GM19324 (cell line): ENCODE measurements at regions not wholly inside any gene's neighbourhood (a gene's known extent, or its start where the extent isn't known, plus 50 kb on each side); places are given as distances from the start of the nearest gene placed in this dataset.
"Not testable (repeated sequence)": the region's sequence is repeated elsewhere in the genome, so short reads cannot be mapped to it uniquely, and the experiment has no call there.

Experiments used
- ATAC-seq: cut with Tn5 transposase; IDR thresholded peaks from one replicate; pipeline ENCODE4 v1.9.1; 2021; ENCODE audit warnings: mild to moderate bottlenecking, moderate library complexity; ENCODE audit not compliant: unreplicated experiment, low FRiP score

DNA sequence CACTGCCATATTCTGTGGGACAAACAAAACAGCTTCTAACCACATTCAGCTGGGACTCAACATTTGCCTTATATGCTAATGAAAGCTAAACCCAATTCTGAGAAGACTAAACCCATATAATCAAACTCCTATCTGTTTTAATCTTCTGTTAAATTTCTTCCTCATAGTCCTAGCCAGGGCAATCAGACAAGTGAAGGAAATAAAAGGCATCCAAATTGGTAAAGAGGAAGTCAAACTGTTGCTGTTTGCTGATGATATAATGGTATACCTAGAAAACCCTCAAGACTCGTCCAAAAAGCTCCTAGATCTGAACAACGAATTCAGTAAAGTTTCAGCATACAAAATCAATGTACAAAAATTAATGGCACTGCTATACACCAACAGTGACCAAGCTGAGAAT is 157.1 kb downstream of the PHLDA1 start:
- no peak for ATAC-seq

DNA sequence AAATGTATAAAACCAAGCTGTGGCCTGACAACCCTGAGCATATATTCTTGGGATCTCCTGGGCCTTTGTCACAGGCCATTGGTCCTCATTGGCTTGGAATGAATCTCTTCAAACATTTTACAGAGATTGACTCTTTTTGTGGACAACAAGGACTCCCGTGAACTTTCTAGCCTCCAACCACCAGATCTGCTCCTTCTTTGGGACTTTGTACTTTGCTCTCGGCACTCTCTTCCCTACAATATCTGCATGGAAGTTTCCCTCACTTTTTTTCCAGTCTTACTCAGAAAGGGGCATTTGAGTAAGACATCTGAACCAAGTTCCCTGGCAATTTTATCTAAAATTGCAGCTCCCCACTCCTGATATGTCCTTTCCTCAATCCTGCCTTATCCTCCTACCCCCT is 158.8 kb downstream of the PHLDA1 start:
- no peak for ATAC-seq

- ATAC-seq: no peak
These were observed 160.7 kb downstream of the PHLDA1 start for GRCh38 chr12:75870878-75871277.

DNA sequence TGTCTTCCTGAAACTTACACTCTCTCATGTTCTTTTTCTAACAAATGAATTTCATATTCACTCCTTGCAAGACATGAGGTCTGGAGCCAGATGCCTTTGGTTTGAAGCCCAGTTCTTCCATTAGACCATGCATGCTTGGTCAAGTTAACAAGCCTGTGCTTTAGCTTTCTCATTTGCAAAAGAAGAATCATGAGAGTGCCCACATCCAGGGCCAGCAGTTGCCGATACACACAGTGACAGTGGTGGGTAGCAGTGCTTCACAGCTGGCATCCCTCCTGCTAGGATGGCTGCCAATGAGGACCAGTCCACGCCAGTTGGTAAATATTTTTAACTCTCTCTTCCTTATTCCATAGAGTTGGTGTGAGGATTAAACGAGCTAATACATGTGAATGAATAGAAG is 163.1 kb downstream of the PHLDA1 start:
- no peak for ATAC-seq

DNA sequence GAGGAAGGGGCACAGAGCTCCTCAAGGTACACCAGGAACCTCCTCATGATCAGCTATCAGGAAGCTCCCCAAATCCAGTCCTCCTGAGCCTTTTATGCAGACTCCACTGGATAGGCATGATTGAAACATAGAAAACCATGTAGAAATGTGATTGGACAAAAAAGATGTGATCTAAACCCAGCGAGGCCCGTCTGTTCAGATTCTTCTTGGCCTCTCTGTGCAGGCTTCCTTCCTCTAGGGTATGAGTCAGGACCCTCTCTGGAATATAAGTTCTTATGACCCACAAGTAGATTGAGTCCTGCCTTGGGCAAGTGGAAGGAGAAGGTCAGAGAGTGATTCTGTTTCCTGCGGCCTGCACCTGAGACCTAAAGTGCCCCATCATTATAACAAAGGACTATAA is 166.3 kb downstream of the PHLDA1 start:
- ATAC-seq: no peak

- no peak for ATAC-seq
These were observed 167.4 kb downstream of the PHLDA1 start for GRCh38 chr12:75864161-75864560.

- no peak for ATAC-seq
These were observed 168.0 kb downstream of the PHLDA1 start for GRCh38 chr12:75863533-75863932.

- ATAC-seq: no peak
These were observed 168.7 kb downstream of the PHLDA1 start for GRCh38 chr12:75862692-75863471.

DNA sequence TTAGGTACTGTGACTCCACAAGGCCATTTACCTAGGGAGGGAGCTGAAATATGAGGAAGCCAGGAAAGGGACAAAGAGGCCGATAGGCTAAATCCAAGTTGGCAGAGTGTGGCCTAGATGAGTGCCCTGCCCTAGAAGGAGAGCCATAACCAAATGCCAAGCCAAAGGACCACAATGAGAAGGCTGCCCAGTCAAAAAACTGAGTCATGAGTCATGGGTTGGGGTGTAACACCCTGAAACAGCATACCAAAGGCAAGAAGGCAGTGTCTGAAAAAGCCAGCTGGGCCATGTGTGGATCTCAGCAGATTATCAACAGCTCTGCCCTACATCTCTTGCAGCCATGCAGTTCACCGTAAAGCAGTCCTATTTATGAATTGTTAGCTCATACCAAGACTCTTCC is 171.7 kb downstream of the PHLDA1 start:
- ATAC-seq: no peak

DNA sequence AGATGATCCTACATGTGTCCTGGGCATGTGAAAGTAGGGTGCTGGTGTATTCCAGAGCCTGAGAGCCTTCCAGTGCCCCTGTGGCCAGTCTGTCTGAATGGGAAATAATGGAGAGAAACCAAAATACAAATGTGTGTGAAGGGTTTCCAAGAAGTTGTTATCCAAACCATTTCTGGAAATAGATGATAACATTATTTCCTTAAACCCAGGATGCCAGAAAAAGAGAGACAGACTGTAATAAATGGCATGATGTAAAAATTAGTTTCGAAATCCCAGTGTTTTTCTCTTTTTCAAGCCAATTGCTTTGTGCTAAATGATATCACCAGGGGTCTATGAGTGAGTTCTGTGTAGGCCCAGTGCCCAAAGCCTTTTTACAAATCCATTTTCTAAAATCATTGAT is 175.3 kb downstream of the PHLDA1 start:
- no peak for ATAC-seq

GRCh38 chr12:75855360-75855759 is 176.2 kb downstream of the PHLDA1 start:
- ATAC-seq: no peak

DNA sequence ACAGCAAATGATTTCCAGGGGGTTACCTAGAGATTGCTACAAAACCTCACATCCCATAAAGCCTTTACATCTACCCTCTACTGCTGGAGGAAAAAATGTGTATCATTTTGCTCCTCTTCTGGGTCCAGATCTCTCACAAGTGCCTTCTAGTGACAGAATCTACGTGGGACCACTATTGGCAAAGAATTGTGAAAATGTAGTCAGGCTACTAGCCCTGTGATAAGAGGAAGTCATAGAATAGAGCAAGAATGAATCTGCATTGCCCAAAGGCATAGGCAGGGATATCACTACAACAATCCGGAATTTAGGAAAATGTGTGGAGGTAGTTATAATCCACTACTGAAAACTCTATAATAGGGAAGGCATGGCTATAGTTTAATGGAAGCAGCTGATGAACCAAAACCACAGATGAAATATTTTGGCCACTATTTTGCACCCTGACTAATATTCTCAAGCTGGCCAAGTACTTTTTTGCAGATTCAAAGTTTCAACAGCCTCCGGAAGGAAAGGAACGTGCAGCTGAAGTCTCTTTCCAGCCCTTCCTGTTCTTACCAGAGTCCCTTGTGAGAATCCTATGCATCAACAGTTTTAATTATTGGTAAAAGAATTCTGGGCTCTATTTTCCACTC is 176.8 kb downstream of the PHLDA1 start:
- ATAC-seq: no peak

DNA sequence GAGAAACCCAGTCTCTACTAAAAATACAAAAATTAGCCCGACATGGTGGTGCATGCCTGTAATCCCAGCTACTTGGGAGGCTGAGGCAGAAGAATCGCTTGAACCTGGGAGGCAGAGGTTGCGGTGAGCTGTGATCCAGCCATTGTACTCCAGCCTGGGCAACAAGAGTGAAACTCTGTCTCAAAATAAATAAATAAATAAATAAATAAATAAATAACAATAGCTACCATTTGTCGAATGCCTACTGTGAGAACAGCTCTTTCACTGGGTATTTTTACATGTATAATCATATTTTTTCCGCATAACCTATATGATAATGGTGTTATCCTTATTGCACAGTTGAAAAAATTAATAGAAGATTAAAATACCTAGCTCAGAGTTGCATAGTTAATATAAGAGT is 177.4 kb downstream of the PHLDA1 start:
- ATAC-seq: not testable (repeated sequence)

DNA sequence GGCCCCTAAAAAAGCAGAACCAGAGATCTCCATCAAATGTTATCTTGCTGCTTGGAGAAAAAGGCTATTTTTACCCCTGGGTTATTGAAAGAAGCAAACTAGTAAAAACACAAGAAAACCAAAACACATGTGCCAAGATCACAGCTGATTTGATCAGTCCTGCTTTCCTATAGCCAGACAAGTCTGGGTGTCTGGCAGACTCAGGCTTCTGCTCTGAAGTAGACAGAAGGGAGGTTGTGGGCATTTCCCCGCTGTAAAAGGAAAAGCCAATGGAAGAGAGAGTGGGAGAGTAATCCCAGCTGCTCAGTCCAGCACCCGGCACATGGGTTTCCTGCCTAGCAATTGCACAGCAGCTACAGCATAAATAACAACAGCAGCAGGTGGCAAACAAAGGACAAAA is 177.9 kb downstream of the PHLDA1 start:
- no peak for ATAC-seq

GRCh38 chr12:75852956-75853355 is 178.6 kb downstream of the PHLDA1 start:
- ATAC-seq: no peak

DNA sequence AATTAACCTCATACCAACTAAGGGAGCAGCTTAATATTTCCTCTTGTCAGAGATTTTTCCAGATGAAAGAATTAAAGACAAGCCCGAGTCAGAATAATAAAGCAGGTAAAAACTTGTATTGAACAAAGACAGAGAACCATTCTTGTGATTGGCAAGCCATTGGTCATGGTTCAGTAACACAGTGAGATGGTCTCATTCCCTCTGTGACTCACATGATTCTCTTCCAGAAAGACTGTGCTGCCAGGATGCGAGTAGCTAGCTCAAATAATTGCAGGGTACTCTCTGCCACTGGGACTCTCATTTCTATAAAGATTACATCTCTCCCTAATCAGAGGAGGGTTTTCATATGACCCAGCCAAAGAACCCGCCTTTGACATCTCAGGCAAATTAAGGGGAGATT is 179.4 kb downstream of the PHLDA1 start:
- no peak for ATAC-seq

- no peak for ATAC-seq
These were observed 180.7 kb downstream of the PHLDA1 start for GRCh38 chr12:75850721-75851462.

- ATAC-seq: no peak
These were observed 182.6 kb downstream of the PHLDA1 start for GRCh38 chr12:75848961-75849360.

- ATAC-seq: no peak
These were observed 183.1 kb downstream of the PHLDA1 start for GRCh38 chr12:75848431-75848925.

DNA sequence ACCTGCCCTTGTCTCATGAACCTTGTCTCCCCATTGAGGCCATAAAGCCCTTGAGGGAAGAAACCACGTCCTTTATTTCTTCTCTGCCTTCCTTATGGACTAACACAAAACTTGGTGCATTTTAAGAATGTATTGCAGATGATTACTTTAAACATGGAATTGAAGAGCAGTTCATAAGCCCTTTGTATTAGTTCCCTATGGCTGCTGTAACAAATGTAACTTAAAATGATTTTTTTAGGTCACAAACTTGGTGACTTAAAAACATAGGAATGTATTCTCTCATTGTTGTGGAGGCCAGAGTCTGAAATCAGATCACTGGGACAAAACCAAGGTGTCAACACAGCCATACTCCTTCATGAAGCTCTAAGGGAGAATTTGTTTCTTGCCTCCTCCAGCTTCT is 185.5 kb downstream of the PHLDA1 start:
- no peak for ATAC-seq

DNA sequence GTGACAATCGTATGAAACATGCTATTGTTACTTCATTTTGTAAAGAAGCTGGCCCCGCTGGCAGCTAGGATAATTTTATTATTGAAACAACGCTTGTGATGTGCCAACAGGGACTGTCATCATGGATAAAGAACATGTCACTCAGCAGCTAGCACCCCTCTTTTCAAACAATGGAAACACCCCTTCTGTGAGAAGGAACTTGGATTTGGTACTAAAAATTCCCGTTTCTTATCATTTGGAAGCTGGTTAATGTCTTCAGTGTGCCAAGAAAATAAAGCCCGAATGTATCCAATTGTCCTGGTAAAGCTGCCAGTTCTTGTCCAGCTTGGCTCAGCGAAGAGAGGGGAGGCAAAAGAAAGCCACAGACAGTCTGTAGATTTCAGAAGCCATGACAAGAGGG is 186.6 kb downstream of the PHLDA1 start:
- ATAC-seq: no peak
